Stomach smooth muscle (tissue), 2 donors: ENCODE measurements at regions not wholly inside any gene's neighbourhood (a gene's known extent, or its start where the extent isn't known, plus 50 kb on each side); places are given as distances from the start of the nearest gene placed in this dataset.

ENCODE experiments used
- H3K27ac ChIP-seq: one replicate; pipeline ENCODE4 v1.7.0; 2013; ENCODE audit warnings: mild to moderate bottlenecking, low read length, inconsistent platforms
- H3K27me3 ChIP-seq, 2 donors: one replicate each; pipeline ENCODE4 v1.7.0; 2013; ENCODE audit warnings: low read length in 2 of 2; ENCODE audit not compliant: insufficient read depth in 2 of 2, control insufficient read depth in 1 of 2
- H3K36me3 ChIP-seq, 2 donors: one replicate each; pipeline ENCODE4 v1.7.0; 2013; ENCODE audit warnings: low read length in 2 of 2; ENCODE audit not compliant: control insufficient read depth in 2 of 2, insufficient read depth in 2 of 2
- H3K4me1 ChIP-seq: one replicate; pipeline ENCODE4 v1.7.0; 2013; ENCODE audit warnings: low read length; ENCODE audit not compliant: control insufficient read depth, insufficient read depth
- H3K4me3 ChIP-seq, 2 donors: one replicate each; pipeline ENCODE4 v1.7.0; 2013; ENCODE audit warnings: low read length in 2 of 2
- H3K9ac ChIP-seq, 2 donors: one replicate each; pipeline ENCODE4 v1.7.0; 2013; ENCODE audit warnings: low read length in 2 of 2, mild to moderate bottlenecking in 1 of 2
- H3K9me3 ChIP-seq, 2 donors: one replicate each; pipeline ENCODE4 v1.7.0; 2013; ENCODE audit warnings: low read length in 2 of 2; ENCODE audit not compliant: control insufficient read depth in 2 of 2
- donor health status: healthy.
- donor health status: Pancreatic carcinoma.

DNA sequence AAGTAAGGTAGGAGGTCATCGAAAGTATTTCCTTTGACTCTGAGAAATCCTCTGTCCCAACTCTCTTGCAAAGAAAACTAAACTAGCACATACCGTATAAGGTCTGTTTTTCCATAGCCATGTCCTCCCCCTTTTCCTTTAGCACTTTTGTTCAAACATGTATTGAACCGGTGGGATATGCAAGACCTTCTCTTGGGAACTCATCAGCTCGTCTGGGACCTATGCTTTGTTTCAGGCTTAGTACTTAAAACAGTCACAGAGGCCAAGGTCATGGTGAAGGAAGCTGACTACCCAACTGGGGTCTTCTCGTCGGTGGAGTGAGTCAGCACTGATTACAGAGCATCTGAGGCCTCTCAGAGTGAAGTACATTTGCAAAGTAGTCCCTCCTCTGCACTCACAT is 185.0 kb downstream of the ZBTB18 start:
- Histone ChIP-seq H3K27ac (no peak overlapping the region), H3K9ac (no peak overlapping the region), H3K9me3 (no peaks in the 10 kb centered on the region), H3K27me3 (peaks cover 2 to 6% of the 10 kb centered on the region in 2 donors), H3K4me3 (no peak overlapping the region), H3K36me3 (no peaks in the 10 kb centered on the region), H3K4me1 (peaks cover 10% of the 10 kb centered on the region)

DNA sequence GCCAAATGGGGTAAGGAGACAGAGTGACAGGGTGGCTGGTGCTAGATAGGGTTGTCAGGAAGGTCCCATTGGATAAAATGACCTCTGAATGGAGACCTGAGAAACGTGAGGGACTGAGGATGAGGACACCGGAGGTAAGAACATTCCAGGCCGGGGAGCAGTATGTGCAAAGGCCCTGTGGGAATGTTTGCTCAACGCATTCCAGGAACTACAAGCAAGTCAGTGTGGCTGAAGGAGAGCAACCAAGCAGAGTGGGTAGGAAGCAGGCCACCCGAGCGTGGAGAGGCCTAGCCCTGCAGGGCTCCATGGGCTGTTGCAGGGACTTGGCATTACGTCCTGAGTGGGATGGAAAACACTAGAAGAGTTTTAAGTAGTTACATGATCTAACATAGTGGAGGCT is 185.6 kb downstream of the ZBTB18 start:
- Histone ChIP-seq H3K4me3 (no peak overlapping the region), H3K27ac (no peak overlapping the region), H3K4me1 (peaks cover 4% of the 10 kb centered on the region), H3K27me3 (peaks cover 2 to 5% of the 10 kb centered on the region in 2 donors), H3K36me3 (no peaks in the 10 kb centered on the region), H3K9me3 (no peaks in the 10 kb centered on the region), H3K9ac (no peak overlapping the region)

DNA sequence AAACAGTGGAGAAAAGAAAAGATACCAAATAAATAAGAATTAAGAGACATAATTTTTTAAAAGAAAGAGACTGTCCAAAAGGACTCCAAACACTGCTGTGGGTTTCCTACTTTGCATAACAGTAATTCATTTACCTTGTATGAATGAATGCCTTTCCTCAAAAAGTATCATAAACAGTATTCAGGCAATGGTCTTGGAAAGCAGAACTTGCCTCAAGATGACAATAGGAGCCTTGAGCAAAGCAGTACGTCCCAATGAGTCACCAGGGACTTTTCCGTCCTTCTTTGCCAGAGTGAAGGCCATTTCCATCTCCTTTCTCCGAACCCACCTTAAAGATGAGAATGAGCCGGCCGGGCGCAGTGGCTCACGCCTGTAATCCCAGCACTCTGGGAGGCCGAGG is 186.4 kb downstream of the ZBTB18 start:
- Histone ChIP-seq H3K9me3 (no peaks in the 10 kb centered on the region), H3K27me3 (no peaks in the 10 kb centered on the region), H3K4me1 (no peaks in the 10 kb centered on the region), H3K36me3 (no peaks in the 10 kb centered on the region), H3K4me3 (no peak overlapping the region), H3K27ac (no peak overlapping the region), H3K9ac (no peak overlapping the region)

DNA sequence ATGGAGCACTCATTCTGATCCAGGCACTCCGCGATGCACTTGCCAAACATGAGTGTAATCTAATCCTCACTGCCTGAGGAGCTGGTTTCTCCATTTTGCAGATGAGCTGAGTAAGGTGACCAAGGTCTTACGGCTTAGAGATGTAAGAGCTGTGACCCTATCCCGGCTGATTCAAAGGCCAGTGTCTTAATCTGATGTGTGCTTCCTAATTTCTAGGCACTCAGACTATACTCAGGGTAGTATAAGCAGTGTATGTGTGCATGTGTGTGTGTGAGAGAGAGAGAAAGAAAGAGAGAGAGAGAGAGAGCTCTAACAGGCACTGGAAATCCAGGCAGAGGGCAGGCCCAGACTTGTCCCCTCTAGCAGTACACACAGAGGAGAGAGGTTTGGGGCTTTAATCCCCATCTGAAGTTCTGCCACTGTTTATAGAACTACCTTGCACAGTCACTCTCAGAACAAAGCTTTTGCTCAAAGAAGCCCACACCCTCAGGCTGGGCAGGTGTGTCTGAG is 188.2 kb downstream of the ZBTB18 start:
- no peaks in the 10 kb centered on the region for H3K36me3 ChIP-seq
- no peak overlapping the region for H3K27ac ChIP-seq
- no peak overlapping the region for H3K9ac ChIP-seq
- H3K9me3 ChIP-seq, result no peaks in the 10 kb centered on the region
- H3K4me3 ChIP-seq, result no peak overlapping the region
- no peaks in the 10 kb centered on the region for H3K27me3 ChIP-seq
- H3K4me1 ChIP-seq, result no peaks in the 10 kb centered on the region

DNA sequence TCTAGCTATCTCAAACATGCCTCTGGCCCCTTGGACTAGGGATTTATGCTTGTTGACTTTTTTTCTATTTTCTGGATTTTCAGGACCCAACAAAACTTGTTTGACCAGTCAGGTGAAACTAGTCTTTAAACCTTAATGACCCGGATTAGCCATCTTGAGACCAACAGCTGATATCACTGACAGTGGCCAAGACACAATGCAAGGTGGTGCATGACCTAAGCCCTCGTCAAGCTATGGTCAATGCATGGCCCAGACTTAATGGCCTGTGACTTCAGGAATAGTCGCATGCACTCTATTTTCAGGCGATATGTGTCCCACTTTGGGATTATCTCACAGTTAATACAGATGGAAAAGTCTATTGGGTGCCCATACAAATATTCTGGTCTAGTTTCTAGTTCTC is 190.4 kb downstream of the ZBTB18 start:
- Histone ChIP-seq H3K27me3 (no peaks in the 10 kb centered on the region), H3K36me3 (no peaks in the 10 kb centered on the region)

DNA sequence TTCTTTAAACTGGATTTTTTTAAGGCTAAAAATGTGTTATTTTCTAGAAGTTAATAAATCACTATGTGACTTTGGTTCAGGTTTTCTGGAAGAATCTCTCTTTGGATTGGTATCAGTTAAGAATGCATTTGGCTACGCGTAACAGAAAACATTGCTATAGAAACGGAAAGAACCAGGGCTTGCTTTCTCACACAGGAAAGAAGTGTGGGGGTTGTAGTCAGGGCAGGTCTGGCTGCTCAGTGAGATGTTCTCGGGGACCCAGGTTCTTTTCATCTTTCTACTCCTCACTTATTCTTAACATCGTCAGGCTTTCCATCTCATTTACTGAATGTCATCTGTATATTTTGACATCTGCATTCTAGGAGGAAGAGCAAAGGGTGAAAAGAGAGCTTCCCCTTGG is 191.4 kb downstream of the ZBTB18 start:
- Histone ChIP-seq H3K27me3 (no peaks in the 10 kb centered on the region), H3K4me3 (no peak overlapping the region), H3K9ac (no peak overlapping the region), H3K27ac (no peak overlapping the region), H3K4me1 (no peaks in the 10 kb centered on the region), H3K9me3 (no peaks in the 10 kb centered on the region), H3K36me3 (no peaks in the 10 kb centered on the region)

More for the DNA sequence above, 190.4 kb downstream of the ZBTB18 start:
- no peak overlapping the region for H3K9ac ChIP-seq
- H3K4me3 ChIP-seq, result no peak overlapping the region
- no peaks in the 10 kb centered on the region for H3K4me1 ChIP-seq
- no peaks in the 10 kb centered on the region for H3K9me3 ChIP-seq
- H3K27ac ChIP-seq, result no peak overlapping the region

DNA sequence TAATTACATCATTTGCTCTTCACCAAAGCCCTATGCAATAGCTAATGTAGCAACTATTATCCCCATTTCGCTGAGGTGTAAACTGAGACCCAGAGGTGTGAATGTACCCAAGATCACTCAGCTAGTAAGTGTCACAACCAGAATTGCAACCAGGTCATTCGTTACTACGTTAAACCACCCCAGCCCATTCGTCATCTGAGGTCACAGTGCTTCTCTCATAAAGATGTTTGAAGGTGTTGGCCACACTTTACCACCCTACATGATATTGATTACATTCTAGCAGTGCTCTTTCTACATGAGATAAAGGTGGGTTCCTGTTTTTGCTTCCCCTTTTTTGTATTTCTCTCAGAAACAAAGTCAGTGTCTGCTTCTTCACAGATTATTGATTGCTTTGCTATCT is 195.3 kb downstream of the ZBTB18 start:
- Histone ChIP-seq H3K27ac (no peak overlapping the region), H3K27me3 (no peaks in the 10 kb centered on the region), H3K36me3 (no peaks in the 10 kb centered on the region), H3K4me1 (no peaks in the 10 kb centered on the region), H3K9ac (no peak overlapping the region), H3K9me3 (no peaks in the 10 kb centered on the region), H3K4me3 (no peak overlapping the region)

DNA sequence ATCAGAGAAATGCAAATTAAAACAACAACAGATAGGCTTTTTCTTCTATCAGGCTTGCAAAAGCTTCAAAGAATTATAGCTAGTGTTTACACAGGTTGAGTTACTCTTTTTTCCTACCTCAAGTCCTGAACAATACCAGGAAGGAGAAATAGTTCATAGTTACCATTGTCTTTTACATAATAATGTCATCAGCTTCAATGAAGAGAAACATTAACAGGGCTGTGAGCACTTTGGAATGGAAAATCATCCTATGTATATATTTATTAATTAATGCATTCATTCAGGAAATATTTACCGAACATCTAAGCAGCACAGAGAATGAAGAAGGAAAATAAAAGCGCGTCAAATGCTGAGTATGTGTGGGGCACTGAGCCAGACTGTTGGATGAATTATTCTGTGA is 197.3 kb downstream of the ZBTB18 start:
- no peaks in the 10 kb centered on the region for H3K4me1 ChIP-seq
- no peaks in the 10 kb centered on the region for H3K36me3 ChIP-seq
- no peaks in the 10 kb centered on the region for H3K27me3 ChIP-seq
- no peak overlapping the region for H3K27ac ChIP-seq
- H3K4me3 ChIP-seq, result no peak overlapping the region
- no peaks in the 10 kb centered on the region for H3K9me3 ChIP-seq
- no peak overlapping the region for H3K9ac ChIP-seq

DNA sequence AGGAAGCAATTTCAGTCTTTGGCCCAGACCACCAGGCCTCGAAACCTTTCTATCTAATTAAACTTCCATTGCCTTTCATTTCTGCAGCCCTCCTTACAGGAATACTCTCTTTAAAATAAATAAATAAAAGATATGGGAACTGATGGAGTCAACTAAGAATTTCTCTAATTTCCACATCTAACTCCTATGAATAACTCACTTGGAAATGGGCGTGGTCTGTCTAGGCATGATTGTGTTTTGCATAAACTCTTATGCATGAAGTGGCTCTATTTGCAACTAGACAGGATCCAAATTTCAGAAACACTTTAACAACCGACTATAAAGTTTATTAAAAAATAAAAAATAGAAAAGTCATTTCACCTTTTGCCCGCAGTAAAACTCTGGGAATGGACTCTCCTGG is 199.5 kb downstream of the ADSS2 start:
- Histone ChIP-seq H3K36me3 (no peaks in the 10 kb centered on the region), H3K4me3 (no peak overlapping the region), H3K9me3 (peaks cover 2 to 4% of the 10 kb centered on the region in 2 donors), H3K27ac (no peak overlapping the region), H3K27me3 (no peaks in the 10 kb centered on the region), H3K9ac (no peak overlapping the region), H3K4me1 (no peaks in the 10 kb centered on the region)

DNA sequence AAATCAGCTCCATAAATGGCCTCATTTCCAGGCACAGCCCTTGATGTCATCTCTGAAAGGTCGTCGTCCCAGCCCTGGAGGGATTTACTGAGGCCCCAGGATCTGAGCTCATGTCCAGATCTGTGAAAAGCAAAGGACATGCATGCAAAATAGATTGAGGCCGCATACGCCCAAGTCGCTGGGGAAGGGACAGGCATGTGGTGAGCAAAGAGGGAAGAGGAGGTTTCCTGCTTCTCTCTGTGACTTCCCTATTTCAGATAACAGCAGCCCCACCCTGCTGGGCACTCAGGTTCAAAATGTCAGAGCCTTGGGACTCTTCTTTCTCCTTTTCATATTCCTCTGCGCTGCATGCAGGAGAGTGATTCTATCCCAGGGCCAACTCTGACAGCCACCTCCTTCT is 197.2 kb downstream of the ADSS2 start:
- no peaks in the 10 kb centered on the region for H3K36me3 ChIP-seq
- H3K9ac ChIP-seq, result no peak overlapping the region
- H3K4me1 ChIP-seq, result no peaks in the 10 kb centered on the region
- no peak overlapping the region for H3K27ac ChIP-seq
- H3K4me3 ChIP-seq, result no peak overlapping the region
- H3K27me3 ChIP-seq, result no peaks in the 10 kb centered on the region
- peaks cover 2 to 4% of the 10 kb centered on the region in 2 donors for H3K9me3 ChIP-seq

DNA sequence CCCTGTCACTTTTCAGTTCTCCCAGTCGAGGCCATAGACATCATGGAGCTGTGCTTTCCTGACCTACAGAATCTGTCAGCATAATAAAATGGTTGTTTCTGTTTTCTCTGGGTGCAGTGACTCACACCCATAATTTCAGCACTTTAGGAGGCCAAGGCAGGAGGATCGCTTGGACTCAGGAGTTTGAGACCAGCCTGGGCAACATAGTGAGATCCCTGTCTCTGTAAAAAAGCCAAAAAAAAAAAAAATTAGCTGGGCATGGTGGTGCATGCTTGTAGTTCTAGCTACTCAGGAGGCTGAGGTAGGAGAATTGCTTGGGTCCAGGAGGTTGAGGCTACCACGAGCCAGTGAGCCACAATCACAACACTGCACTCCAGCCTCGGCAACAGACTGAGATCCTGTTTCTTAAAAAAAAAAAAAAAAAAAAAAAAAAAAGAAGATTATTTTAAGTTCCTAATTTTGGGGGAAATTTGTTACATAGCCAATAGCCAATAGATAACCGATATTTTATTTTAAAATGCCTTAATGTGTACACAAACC is 196.2 kb downstream of the ADSS2 start:
- no peaks in the 10 kb centered on the region for H3K36me3 ChIP-seq
- H3K9ac ChIP-seq, result no peak overlapping the region
- H3K4me1 ChIP-seq, result no peaks in the 10 kb centered on the region

More for the DNA sequence above, 196.2 kb downstream of the ADSS2 start:
- H3K27me3 ChIP-seq, result no peaks in the 10 kb centered on the region
- H3K4me3 ChIP-seq, result no peak overlapping the region
- peaks cover 2 to 4% of the 10 kb centered on the region in 2 donors for H3K9me3 ChIP-seq
- H3K27ac ChIP-seq, result no peak overlapping the region
